ENCODE measurements at regions not wholly inside any gene's neighbourhood (a gene's known extent, or its start where the extent isn't known, plus 50 kb on each side); places are given as distances from the start of the nearest gene placed in this dataset.

GRCh38 chr1:115409094-115410015 lies 71.3 kb upstream of the NGF start:
- H3K9me3 ChIP-seq (ENCODE audit: control insufficient read depth, insufficient read depth, low read length), result no peaks in the 10 kb centered on the region
- H3K4me3 ChIP-seq (ENCODE audit: low read depth, low read length), result no peak overlapping the region
- no peak for DNase-seq (ENCODE audit: low read depth, low spot score)
- no peaks in the 10 kb centered on the region for H3K27me3 ChIP-seq (ENCODE audit: control insufficient read depth, insufficient read depth, low read length)
- no peak overlapping the region for H3K27ac ChIP-seq (ENCODE audit: low read depth, low read length)
- CTCF ChIA-PET, result interaction anchor here (0.6 to 1.4 kb wide), 6 partner anchors 60 to 271 kb away, joined by 3 to 4 read pairs (median 3); no protein-coding TSS in a partner anchor
- POLR2A ChIA-PET, result interaction anchor here (0.7 kb wide), 1 partner anchor 28 kb away, joined by 3 read pairs; no protein-coding TSS in a partner anchor
- TF ChIP-seq CTCF (IDR thresholded peaks at IDR 0.05; ENCODE audit: low read depth, low read length), result no peak

GRCh38 chr1:115408533-115408932 lies 70.5 kb upstream of the NGF start:
- Histone ChIP-seq H3K4me3 (ENCODE audit: low read depth, low read length) (no peak overlapping the region), H3K9me3 (ENCODE audit: control insufficient read depth, insufficient read depth, low read length) (no peaks in the 10 kb centered on the region), H3K27ac (ENCODE audit: low read depth, low read length) (no peak overlapping the region), H3K27me3 (ENCODE audit: control insufficient read depth, insufficient read depth, low read length) (no peaks in the 10 kb centered on the region)
- no peak for TF ChIP-seq CTCF (IDR thresholded peaks at IDR 0.05; ENCODE audit: low read depth, low read length)
- CTCF ChIA-PET, result interaction anchor here (1.4 kb wide), 1 partner anchor 61 kb away, joined by 3 read pairs; no protein-coding TSS in a partner anchor
- POLR2A ChIA-PET, result interaction anchor here (0.7 kb wide), 1 partner anchor 29 kb away, joined by 3 read pairs; no protein-coding TSS in a partner anchor
- no peak for DNase-seq (ENCODE audit: low read depth, low spot score)

- no peak for DNase-seq (ENCODE audit: low read depth, low spot score)
- POLR2A ChIA-PET, result no interaction called here
- Histone ChIP-seq H3K4me3 (ENCODE audit: low read depth, low read length) (no peak overlapping the region), H3K9me3 (ENCODE audit: control insufficient read depth, insufficient read depth, low read length) (no peaks in the 10 kb centered on the region), H3K27ac (ENCODE audit: low read depth, low read length) (no peak overlapping the region), H3K27me3 (ENCODE audit: control insufficient read depth, insufficient read depth, low read length) (no peaks in the 10 kb centered on the region)
- no peak for TF ChIP-seq CTCF (IDR thresholded peaks at IDR 0.05; ENCODE audit: low read depth, low read length)
- CTCF ChIA-PET, result interaction anchor here (0.6 kb wide), 1 partner anchor 239 kb away, joined by 3 read pairs; no protein-coding TSS in a partner anchor
Measured at GRCh38 chr1:115404911-115405310, 66.9 kb upstream of the NGF start.

GRCh38 chr1:115402753-115403184 lies 64.7 kb upstream of the NGF start:
- CTCF ChIA-PET, result no interaction called here
- POLR2A ChIA-PET, result no interaction called here

More at GRCh38 chr1:115402753-115403184, 64.7 kb upstream of the NGF start:
- Histone ChIP-seq H3K4me3 (ENCODE audit: low read depth, low read length) (no peak overlapping the region), H3K9me3 (ENCODE audit: control insufficient read depth, insufficient read depth, low read length) (no peaks in the 10 kb centered on the region), H3K27me3 (ENCODE audit: control insufficient read depth, insufficient read depth, low read length) (no peaks in the 10 kb centered on the region), H3K27ac (ENCODE audit: low read depth, low read length) (no peak overlapping the region)
- no peak for DNase-seq (ENCODE audit: low read depth, low spot score)
- TF ChIP-seq CTCF (IDR thresholded peaks at IDR 0.05; ENCODE audit: low read depth, low read length), result no peak

Measured in AG04450 (cell line).